ENCODE measurements at regions not wholly inside any gene's neighbourhood (a gene's known extent, or its start where the extent isn't known, plus 50 kb on each side); places are given as distances from the start of the nearest gene placed in this dataset.

GRCh38 chr1:57489358-57490036, 65.6 kb upstream of the DAB1 start:
- FAIRE-seq = no peak
- 73 to 74% (median 73%) methylated on average over 5 of the region's 5 CpGs for WGBS, 3 donors
- H3K36me3 ChIP-seq (ENCODE audit: control insufficient read depth in 3 of 3, insufficient read depth in 2 of 3, low read depth in 1 of 3, low read length in 3 of 3) = no peaks in the 10 kb centered on the region

GRCh38 chr1:57485643-57486042, 61.8 kb upstream of the DAB1 start:
- H3K27ac ChIP-seq (ENCODE audit: low read depth in 1 of 3, low read length in 2 of 3) = no peak overlapping the region
- H3K9me3 ChIP-seq (ENCODE audit: control insufficient read depth in 2 of 2, insufficient read depth in 1 of 2, low read depth in 1 of 2, low read length in 1 of 2) = no peaks in the 10 kb centered on the region
- H3K27me3 ChIP-seq (ENCODE audit: control insufficient read depth in 3 of 3, insufficient read depth in 3 of 3, low read length in 3 of 3) = peaks cover 0 to 2% (median 0%) of the 10 kb centered on the region in 3 donors
- no peak for FAIRE-seq
- no peak overlapping the region for H3K4me3 ChIP-seq (ENCODE audit: low read depth in 1 of 3, low read length in 3 of 3)
- no peaks in the 10 kb centered on the region for H3K36me3 ChIP-seq (ENCODE audit: control insufficient read depth in 3 of 3, insufficient read depth in 2 of 3, low read depth in 1 of 3, low read length in 3 of 3)
- WGBS, 3 donors = 41 to 81% (median 71%) methylated on average over 4 of the region's 4 CpGs
- no peak for DNase-seq
- no peaks in the 10 kb centered on the region for H3K4me1 ChIP-seq (ENCODE audit: control insufficient read depth in 3 of 3, insufficient read depth in 2 of 3, low read depth in 1 of 3, low read length in 2 of 3)

More at GRCh38 chr1:57489358-57490036, 65.6 kb upstream of the DAB1 start:
- H3K27ac ChIP-seq (ENCODE audit: low read depth in 1 of 3, low read length in 2 of 3) = no peak overlapping the region
- no peak for DNase-seq
- H3K4me1 ChIP-seq (ENCODE audit: control insufficient read depth in 3 of 3, insufficient read depth in 2 of 3, low read depth in 1 of 3, low read length in 2 of 3) = no peaks in the 10 kb centered on the region
- no peak overlapping the region for H3K4me3 ChIP-seq (ENCODE audit: low read depth in 1 of 3, low read length in 3 of 3)
- H3K27me3 ChIP-seq (ENCODE audit: control insufficient read depth in 3 of 3, insufficient read depth in 3 of 3, low read length in 3 of 3) = peaks cover 0 to 2% (median 0%) of the 10 kb centered on the region in 3 donors
- no peaks in the 10 kb centered on the region for H3K9me3 ChIP-seq (ENCODE audit: control insufficient read depth in 2 of 2, insufficient read depth in 1 of 2, low read depth in 1 of 2, low read length in 1 of 2)

- WGBS, 3 donors = 76 to 85% (median 79%) methylated on average over 1 of the region's 1 CpG
- Histone ChIP-seq H3K9me3 (ENCODE audit: control insufficient read depth in 2 of 2, insufficient read depth in 1 of 2, low read depth in 1 of 2, low read length in 1 of 2) (no peaks in the 10 kb centered on the region), H3K4me3 (ENCODE audit: low read depth in 1 of 3, low read length in 3 of 3) (no peak overlapping the region), H3K27ac (ENCODE audit: low read depth in 1 of 3, low read length in 2 of 3) (no peak overlapping the region), H3K27me3 (ENCODE audit: control insufficient read depth in 3 of 3, insufficient read depth in 3 of 3, low read length in 3 of 3) (peaks cover 0 to 2% (median 0%) of the 10 kb centered on the region in 3 donors), H3K36me3 (ENCODE audit: control insufficient read depth in 3 of 3, insufficient read depth in 2 of 3, low read depth in 1 of 3, low read length in 3 of 3) (no peaks in the 10 kb centered on the region), H3K4me1 (ENCODE audit: control insufficient read depth in 3 of 3, insufficient read depth in 2 of 3, low read depth in 1 of 3, low read length in 2 of 3) (no peaks in the 10 kb centered on the region)
- DNase-seq = no peak
- no peak for FAIRE-seq
Measured at GRCh38 chr1:57483954-57484353, 60.1 kb upstream of the DAB1 start.

- Histone ChIP-seq H3K9me3 (ENCODE audit: control insufficient read depth in 2 of 2, insufficient read depth in 1 of 2, low read depth in 1 of 2, low read length in 1 of 2) (no peaks in the 10 kb centered on the region), H3K36me3 (ENCODE audit: control insufficient read depth in 3 of 3, insufficient read depth in 2 of 3, low read depth in 1 of 3, low read length in 3 of 3) (no peaks in the 10 kb centered on the region), H3K4me3 (ENCODE audit: low read depth in 1 of 3, low read length in 3 of 3) (no peak overlapping the region), H3K27ac (ENCODE audit: low read depth in 1 of 3, low read length in 2 of 3) (no peak overlapping the region), H3K27me3 (ENCODE audit: control insufficient read depth in 3 of 3, insufficient read depth in 3 of 3, low read length in 3 of 3) (no peaks in the 10 kb centered on the region), H3K4me1 (ENCODE audit: control insufficient read depth in 3 of 3, insufficient read depth in 2 of 3, low read depth in 1 of 3, low read length in 2 of 3) (no peaks in the 10 kb centered on the region)
- no peak for DNase-seq
- no peak for FAIRE-seq
Measured at GRCh38 chr1:57479471-57479870, 55.6 kb upstream of the DAB1 start.

GRCh38 chr1:57475366-57475765, 51.5 kb upstream of the DAB1 start:
- Histone ChIP-seq H3K4me1 (ENCODE audit: control insufficient read depth in 3 of 3, insufficient read depth in 2 of 3, low read depth in 1 of 3, low read length in 2 of 3) (no peaks in the 10 kb centered on the region), H3K9me3 (ENCODE audit: control insufficient read depth in 2 of 2, insufficient read depth in 1 of 2, low read depth in 1 of 2, low read length in 1 of 2) (no peaks in the 10 kb centered on the region), H3K36me3 (ENCODE audit: control insufficient read depth in 3 of 3, insufficient read depth in 2 of 3, low read depth in 1 of 3, low read length in 3 of 3) (no peaks in the 10 kb centered on the region), H3K27me3 (ENCODE audit: control insufficient read depth in 3 of 3, insufficient read depth in 3 of 3, low read length in 3 of 3) (no peaks in the 10 kb centered on the region), H3K27ac (ENCODE audit: low read depth in 1 of 3, low read length in 2 of 3) (no peak overlapping the region), H3K4me3 (ENCODE audit: low read depth in 1 of 3, low read length in 3 of 3) (no peak overlapping the region)
- DNase-seq (no peak), FAIRE-seq (no peak)
- WGBS, 3 donors = 93 to 95% (median 94%) methylated on average over 5 of the region's 5 CpGs

- no peak for FAIRE-seq
- Histone ChIP-seq H3K9me3 (ENCODE audit: control insufficient read depth in 2 of 2, insufficient read depth in 1 of 2, low read depth in 1 of 2, low read length in 1 of 2) (no peaks in the 10 kb centered on the region), H3K27ac (ENCODE audit: low read depth in 1 of 3, low read length in 2 of 3) (no peak overlapping the region), H3K4me1 (ENCODE audit: control insufficient read depth in 3 of 3, insufficient read depth in 2 of 3, low read depth in 1 of 3, low read length in 2 of 3) (no peaks in the 10 kb centered on the region), H3K4me3 (ENCODE audit: low read depth in 1 of 3, low read length in 3 of 3) (no peak overlapping the region), H3K36me3 (ENCODE audit: control insufficient read depth in 3 of 3, insufficient read depth in 2 of 3, low read depth in 1 of 3, low read length in 3 of 3) (no peaks in the 10 kb centered on the region), H3K27me3 (ENCODE audit: control insufficient read depth in 3 of 3, insufficient read depth in 3 of 3, low read length in 3 of 3) (no peaks in the 10 kb centered on the region)
- 72 to 93% (median 87%) methylated on average over 4 of the region's 4 CpGs for WGBS, 3 donors
- no peak for DNase-seq
Measured at GRCh38 chr1:57474137-57474750, 50.4 kb upstream of the DAB1 start.

Measured in small intestine (tissue), 7 donors.